ENCODE measurements at regions not wholly inside any gene's neighbourhood (a gene's known extent, or its start where the extent isn't known, plus 50 kb on each side); places are given as distances from the start of the nearest gene placed in this dataset.

GRCh38 chr22:48556751-48557150 lies 1270.9 kb downstream of the BRD1 start:
- DNase-seq (ENCODE audit: extremely low read depth in 1 of 2, low read depth in 1 of 2) = no peak

- DNase-seq (ENCODE audit: extremely low read depth in 1 of 2, low read depth in 1 of 2) = no peak
Measured at GRCh38 chr22:48556222-48556621, 1271.5 kb downstream of the BRD1 start.

- no peak for DNase-seq (ENCODE audit: extremely low read depth in 1 of 2, low read depth in 1 of 2)
Measured at GRCh38 chr22:48555606-48556005, 1272.1 kb downstream of the BRD1 start.

- DNase-seq (ENCODE audit: extremely low read depth in 1 of 2, low read depth in 1 of 2) = no peak
Measured at GRCh38 chr22:48554893-48555572, 1272.6 kb downstream of the BRD1 start.

- no peak for DNase-seq (ENCODE audit: extremely low read depth in 1 of 2, low read depth in 1 of 2)
Measured at GRCh38 chr22:48553694-48554308, 1273.9 kb downstream of the BRD1 start.

- no peak for DNase-seq (ENCODE audit: extremely low read depth in 1 of 2, low read depth in 1 of 2)
Measured at GRCh38 chr22:48553119-48553518, 1274.6 kb downstream of the BRD1 start.

- DNase-seq (ENCODE audit: extremely low read depth in 1 of 2, low read depth in 1 of 2) = no peak
Measured at GRCh38 chr22:48551716-48552268, 1275.9 kb downstream of the BRD1 start.

GRCh38 chr22:48551061-48551460 lies 1276.6 kb downstream of the BRD1 start:
- no peak for DNase-seq (ENCODE audit: extremely low read depth in 1 of 2, low read depth in 1 of 2)

GRCh38 chr22:48548391-48548790 lies 1279.3 kb downstream of the BRD1 start:
- no peak for DNase-seq (ENCODE audit: extremely low read depth in 1 of 2, low read depth in 1 of 2)

GRCh38 chr22:48547971-48548370 lies 1279.7 kb downstream of the BRD1 start:
- no peak for DNase-seq (ENCODE audit: extremely low read depth in 1 of 2, low read depth in 1 of 2)

- no peak for DNase-seq (ENCODE audit: extremely low read depth in 1 of 2, low read depth in 1 of 2)
Measured at GRCh38 chr22:48546653-48547424, 1280.8 kb downstream of the BRD1 start.

- no peak for DNase-seq (ENCODE audit: extremely low read depth in 1 of 2, low read depth in 1 of 2)
Measured at GRCh38 chr22:48545987-48546386, 1281.7 kb downstream of the BRD1 start.

GRCh38 chr22:48541401-48542098 lies 1286.1 kb downstream of the BRD1 start:
- no peak for DNase-seq (ENCODE audit: extremely low read depth in 1 of 2, low read depth in 1 of 2)

- DNase-seq (ENCODE audit: extremely low read depth in 1 of 2, low read depth in 1 of 2) = no peak
Measured at GRCh38 chr22:48539261-48539660, 1288.4 kb downstream of the BRD1 start.

- DNase-seq (ENCODE audit: extremely low read depth in 1 of 2, low read depth in 1 of 2) = no peak
Measured at GRCh38 chr22:48538291-48538820, 1289.3 kb downstream of the BRD1 start.

GRCh38 chr22:48537343-48537680 lies 1290.4 kb downstream of the BRD1 start:
- DNase-seq (ENCODE audit: extremely low read depth in 1 of 2, low read depth in 1 of 2) = no peak

GRCh38 chr22:48536541-48537342 lies 1290.9 kb downstream of the BRD1 start:
- no peak for DNase-seq (ENCODE audit: extremely low read depth in 1 of 2, low read depth in 1 of 2)

- DNase-seq (ENCODE audit: extremely low read depth in 1 of 2, low read depth in 1 of 2) = no peak
Measured at GRCh38 chr22:48535868-48536540, 1291.7 kb downstream of the BRD1 start.

- DNase-seq (ENCODE audit: extremely low read depth in 1 of 2, low read depth in 1 of 2) = no peak
Measured at GRCh38 chr22:48534395-48534958, 1293.2 kb downstream of the BRD1 start.
